Adipocyte (in vitro differentiated cells): ENCODE measurements at regions not wholly inside any gene's neighbourhood (a gene's known extent, or its start where the extent isn't known, plus 50 kb on each side); places are given as distances from the start of the nearest gene placed in this dataset.

Experiments used
- DNase-seq: peaks from one replicate; pipeline ENCODE4 v3.0.0-alpha.2; 2015; ENCODE audit warnings: low read depth
- H3K27me3 ChIP-seq: replicated peaks from 2 replicates; pipeline ENCODE4 v1.7.0; 2013; ENCODE audit warnings: mild to moderate bottlenecking, low read length, moderate library complexity; ENCODE audit not compliant: control insufficient read depth, insufficient read depth
- H3K36me3 ChIP-seq: 2 replicates; pipeline ENCODE4 v1.7.0; 2013; ENCODE audit warnings: low read length, mild to moderate bottlenecking, moderate library complexity; ENCODE audit not compliant: control insufficient read depth, insufficient read depth, severe bottlenecking
- H3K4me1 ChIP-seq: 2 replicates; pipeline ENCODE4 v1.7.0; 2013; ENCODE audit warnings: mild to moderate bottlenecking, low read length, moderate library complexity; ENCODE audit not compliant: control insufficient read depth, insufficient read depth
- H3K4me3 ChIP-seq: 2 replicates; pipeline ENCODE4 v1.7.0; 2013; ENCODE audit warnings: mild to moderate bottlenecking, low read length, moderate library complexity
- H3K9ac ChIP-seq: 2 replicates; pipeline ENCODE4 v1.7.0; 2013; ENCODE audit warnings: mild to moderate bottlenecking, low read length, moderate library complexity
- H3K9me3 ChIP-seq: 2 replicates; pipeline ENCODE4 v1.7.0; 2013; ENCODE audit warnings: mild to moderate bottlenecking, low read length, moderate library complexity; ENCODE audit not compliant: control insufficient read depth

DNA sequence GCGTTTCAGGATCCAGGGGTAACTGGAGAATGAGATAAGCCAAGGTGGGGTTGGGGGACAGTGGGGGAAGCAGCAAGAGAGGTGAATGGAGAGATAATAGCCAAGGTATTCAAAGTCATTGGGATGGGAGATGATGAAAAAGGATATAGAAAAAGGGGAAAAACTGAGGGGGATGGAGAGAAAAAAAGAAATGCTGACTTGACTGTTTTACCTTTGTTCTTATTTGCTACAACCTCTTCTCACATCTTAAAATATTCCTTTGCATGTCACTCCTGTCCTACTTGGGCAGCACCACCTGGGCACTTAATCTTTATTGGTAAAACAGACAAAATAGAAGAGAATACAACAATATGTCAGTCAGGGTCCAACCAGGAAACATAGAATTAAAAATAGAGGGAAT lies 56.0 kb upstream of the FNDC3A start:
- Histone ChIP-seq H3K4me1 (no peaks in the 10 kb centered on the region), H3K9me3 (no peaks in the 10 kb centered on the region), H3K4me3 (no peak overlapping the region), H3K36me3 (no peaks in the 10 kb centered on the region), H3K9ac (no peak overlapping the region), H3K27me3 (no peaks in the 10 kb centered on the region)
- no peak for DNase-seq

DNA sequence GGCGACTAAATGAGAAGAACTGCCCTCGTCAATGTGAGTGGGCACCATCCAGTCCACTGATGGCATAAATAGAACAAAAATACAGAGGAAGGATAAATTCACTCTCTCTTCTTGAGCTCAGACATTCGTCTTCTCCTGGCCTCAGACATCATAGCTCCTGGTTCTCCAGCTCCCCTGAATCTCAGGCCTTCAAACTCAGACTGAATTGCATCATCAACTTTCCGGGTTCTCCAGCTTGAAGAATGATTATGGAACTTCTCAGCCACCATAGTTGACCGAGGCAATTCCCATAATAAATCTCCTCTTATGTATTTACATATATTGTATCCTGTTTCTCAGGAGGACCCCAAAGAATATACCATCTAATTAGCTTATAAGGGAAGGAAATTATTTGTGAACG lies 55.0 kb upstream of the FNDC3A start:
- no peaks in the 10 kb centered on the region for H3K27me3 ChIP-seq
- no peak overlapping the region for H3K4me3 ChIP-seq
- H3K4me1 ChIP-seq = no peaks in the 10 kb centered on the region
- DNase-seq = no peak
- H3K9me3 ChIP-seq = no peaks in the 10 kb centered on the region
- no peak overlapping the region for H3K9ac ChIP-seq
- no peaks in the 10 kb centered on the region for H3K36me3 ChIP-seq

DNA sequence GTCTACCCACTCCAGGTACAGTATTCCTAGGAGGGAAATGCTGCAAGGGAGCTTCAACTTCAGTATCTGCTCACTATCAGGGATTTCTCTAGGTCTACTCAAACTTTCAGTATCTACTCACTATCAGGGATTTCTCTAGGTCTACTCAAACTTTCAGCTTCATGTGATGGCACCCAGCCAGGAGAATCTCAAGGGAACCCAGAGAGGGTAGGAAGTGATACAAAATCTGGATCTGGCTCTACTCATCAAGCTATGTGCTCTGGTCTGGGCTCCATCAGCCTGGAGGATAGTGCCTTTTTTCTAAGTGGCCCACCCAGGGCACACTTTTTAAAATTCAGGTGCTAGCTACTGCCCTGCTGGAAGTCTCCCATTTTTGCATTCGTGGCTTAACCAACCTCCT lies 52.3 kb upstream of the FNDC3A start:
- Histone ChIP-seq H3K27me3 (no peaks in the 10 kb centered on the region), H3K9ac (no peak overlapping the region), H3K36me3 (no peaks in the 10 kb centered on the region), H3K4me3 (no peak overlapping the region), H3K4me1 (no peaks in the 10 kb centered on the region), H3K9me3 (no peaks in the 10 kb centered on the region)
- DNase-seq = no peak

DNA sequence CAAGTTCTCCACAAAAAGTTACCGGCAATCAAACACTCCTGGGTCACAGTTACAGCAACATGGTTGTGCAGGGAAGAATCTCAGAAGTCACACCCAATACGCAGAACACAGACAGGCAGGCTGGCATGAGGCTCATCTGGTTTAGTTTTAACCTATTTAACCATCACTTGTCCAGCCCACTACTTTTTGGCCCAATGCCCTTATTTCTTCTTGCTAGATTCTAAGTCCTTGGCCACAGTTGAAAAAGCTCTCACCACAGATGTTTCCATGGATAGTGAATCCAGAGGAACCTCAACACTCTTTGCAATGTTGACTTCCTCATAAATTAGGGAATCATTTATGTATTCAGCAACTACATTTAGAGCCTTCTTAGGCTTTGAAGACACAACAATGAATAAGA lies 50.7 kb upstream of the FNDC3A start:
- H3K9ac ChIP-seq = no peak overlapping the region
- H3K36me3 ChIP-seq = no peaks in the 10 kb centered on the region
- no peaks in the 10 kb centered on the region for H3K9me3 ChIP-seq
- DNase-seq = no peak
- no peaks in the 10 kb centered on the region for H3K27me3 ChIP-seq
- no peaks in the 10 kb centered on the region for H3K4me1 ChIP-seq
- no peak overlapping the region for H3K4me3 ChIP-seq
